Esophagus squamous epithelium (tissue), 4 donors: ENCODE measurements at regions not wholly inside any gene's neighbourhood (a gene's known extent, or its start where the extent isn't known, plus 50 kb on each side); places are given as distances from the start of the nearest gene placed in this dataset.

Experiments
- POLR2A ChIP-seq, 4 donors: fragments of 450-650 bp; IDR thresholded peaks; one replicate each; pipeline ENCODE4 v1.6.1; 2017; ENCODE audit warnings: antibody characterized with exemption in 4 of 4, mild to moderate bottlenecking in 4 of 4, moderate library complexity in 3 of 4
- TF ChIP-seq, protein P1 (sequence below), 6 experiments: fragments of 450-650 bp in 4 of 6; fragments of 200-600 bp in 2 of 6; sonication (generic) in 2 of 6; IDR thresholded peaks; one replicate each; pipeline ENCODE4 v1.5.1; 2016 to 2019; ENCODE audit warnings: antibody characterized with exemption in 6 of 6, mild to moderate bottlenecking in 4 of 6, moderate library complexity in 4 of 6

DNA sequence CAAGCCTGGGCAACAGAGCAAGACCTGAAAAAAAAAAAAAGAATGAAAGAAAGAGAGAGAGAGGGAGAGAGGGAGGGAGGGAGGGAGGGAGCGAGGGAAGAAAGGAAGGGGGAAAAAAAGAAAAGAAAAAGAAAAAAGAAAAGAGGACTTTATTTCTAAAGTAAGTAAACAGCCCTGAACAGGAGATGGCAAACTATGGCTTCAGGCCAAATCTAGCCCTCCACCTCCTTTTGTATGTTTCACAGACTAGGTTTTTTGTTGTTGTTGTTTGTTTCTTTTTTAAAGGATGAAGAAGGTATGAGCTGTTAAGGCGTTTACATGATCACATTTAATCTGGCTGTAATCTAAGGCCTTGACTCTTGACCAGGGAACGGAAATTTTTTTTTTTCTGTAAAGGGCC lies 711.1 kb upstream of the NRSN1 start:
- TF ChIP-seq POLR2A (IDR thresholded peaks at IDR 0.05), result no peak
- TF ChIP-seq, protein P1, sequence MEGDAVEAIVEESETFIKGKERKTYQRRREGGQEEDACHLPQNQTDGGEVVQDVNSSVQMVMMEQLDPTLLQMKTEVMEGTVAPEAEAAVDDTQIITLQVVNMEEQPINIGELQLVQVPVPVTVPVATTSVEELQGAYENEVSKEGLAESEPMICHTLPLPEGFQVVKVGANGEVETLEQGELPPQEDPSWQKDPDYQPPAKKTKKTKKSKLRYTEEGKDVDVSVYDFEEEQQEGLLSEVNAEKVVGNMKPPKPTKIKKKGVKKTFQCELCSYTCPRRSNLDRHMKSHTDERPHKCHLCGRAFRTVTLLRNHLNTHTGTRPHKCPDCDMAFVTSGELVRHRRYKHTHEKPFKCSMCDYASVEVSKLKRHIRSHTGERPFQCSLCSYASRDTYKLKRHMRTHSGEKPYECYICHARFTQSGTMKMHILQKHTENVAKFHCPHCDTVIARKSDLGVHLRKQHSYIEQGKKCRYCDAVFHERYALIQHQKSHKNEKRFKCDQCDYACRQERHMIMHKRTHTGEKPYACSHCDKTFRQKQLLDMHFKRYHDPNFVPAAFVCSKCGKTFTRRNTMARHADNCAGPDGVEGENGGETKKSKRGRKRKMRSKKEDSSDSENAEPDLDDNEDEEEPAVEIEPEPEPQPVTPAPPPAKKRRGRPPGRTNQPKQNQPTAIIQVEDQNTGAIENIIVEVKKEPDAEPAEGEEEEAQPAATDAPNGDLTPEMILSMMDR (IDR thresholded peaks at IDR 0.05), result no peak
